Cardiac muscle cell (in vitro differentiated cells and primary cell): ENCODE measurements at regions not wholly inside any gene's neighbourhood (a gene's known extent, or its start where the extent isn't known, plus 50 kb on each side); places are given as distances from the start of the nearest gene placed in this dataset.

ENCODE experiments used
- DNase-seq, 2 donors: peaks; one replicate each; pipeline versions ENCODE4 v3.0.0 to v3.0.0-alpha.2; 2010 to 2017; ENCODE audit warnings: low read depth in 1 of 2, low spot score in 1 of 2
- H3K27ac ChIP-seq: fragments of 200-600 bp; sonication (generic); 2 replicates; pipeline ENCODE4 v1.5.1; 2016
- H3K27me3 ChIP-seq: fragments of 200-600 bp; sonication (generic); 2 replicates; pipeline ENCODE4 v1.6.0; 2016; ENCODE audit warnings: control low read depth
- H3K36me3 ChIP-seq: fragments of 200-600 bp; sonication (generic); 2 replicates; pipeline ENCODE4 v1.5.1; 2016; ENCODE audit warnings: control low read depth
- H3K4me1 ChIP-seq: fragments of 200-600 bp; sonication (generic); 2 replicates; pipeline ENCODE4 v1.8.1; 2017; ENCODE audit warnings: low read depth, mild to moderate bottlenecking, mixed run types
- H3K4me3 ChIP-seq: fragments of 200-600 bp; sonication (generic); 2 replicates; pipeline ENCODE4 v1.5.1; 2016; ENCODE audit warnings: mild to moderate bottlenecking
- H3K9me3 ChIP-seq: fragments of 200-600 bp; sonication (generic); 2 replicates; pipeline ENCODE4 v1.5.1; 2017; ENCODE audit warnings: low read depth, mild to moderate bottlenecking, control low read depth
- CTCF ChIP-seq: IDR thresholded peaks from 2 replicates; pipeline ENCODE4 v1.5.1; 2012; ENCODE audit warnings: low read depth, mild to moderate bottlenecking, low read length

DNA sequence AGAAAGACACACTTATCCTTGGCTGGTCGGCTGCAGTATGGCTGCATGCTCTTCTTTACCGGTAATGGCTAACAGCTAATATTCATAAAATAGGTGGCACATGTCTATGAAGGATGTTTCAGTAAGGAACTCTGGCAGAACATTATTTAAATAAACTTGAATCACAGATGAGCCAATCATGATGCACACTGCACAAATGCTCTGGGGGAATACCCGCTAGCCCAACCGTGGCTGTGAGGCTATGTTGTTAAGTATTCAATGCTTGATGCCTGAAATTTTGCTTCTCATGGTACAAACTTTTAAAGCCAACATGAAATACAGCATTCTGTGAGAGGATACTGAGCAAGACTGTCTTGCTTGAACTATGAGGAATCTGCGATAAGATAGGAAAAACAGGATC is 505.8 kb downstream of the ZEB2 start:
- Histone ChIP-seq H3K27ac (no peak overlapping the region), H3K4me1 (no peaks in the 10 kb centered on the region)
- TF ChIP-seq CTCF = no peak

GRCh38 chr2:144012304-144012703 is 507.6 kb downstream of the ZEB2 start:
- H3K27me3 ChIP-seq = no peaks in the 10 kb centered on the region
- no peak for TF ChIP-seq CTCF

More for the DNA sequence above, 505.8 kb downstream of the ZEB2 start:
- peak in 1 of 2 donors; percentile 9 for DNase-seq
- H3K4me3 ChIP-seq = no peak overlapping the region
- H3K9me3 ChIP-seq = no peaks in the 10 kb centered on the region
- no peaks in the 10 kb centered on the region for H3K36me3 ChIP-seq
- H3K27me3 ChIP-seq = no peaks in the 10 kb centered on the region

GRCh38 chr2:144011553-144011952 is 508.4 kb downstream of the ZEB2 start:
- no peaks in the 10 kb centered on the region for H3K9me3 ChIP-seq
- no peaks in the 10 kb centered on the region for H3K27me3 ChIP-seq
- H3K36me3 ChIP-seq = no peaks in the 10 kb centered on the region
- TF ChIP-seq CTCF = no peak
- no peak for DNase-seq
- no peak overlapping the region for H3K27ac ChIP-seq
- H3K4me3 ChIP-seq = no peak overlapping the region
- H3K4me1 ChIP-seq = no peaks in the 10 kb centered on the region

More at GRCh38 chr2:144012304-144012703, 507.6 kb downstream of the ZEB2 start:
- Histone ChIP-seq H3K9me3 (no peaks in the 10 kb centered on the region), H3K4me3 (no peak overlapping the region), H3K27ac (no peak overlapping the region), H3K36me3 (no peaks in the 10 kb centered on the region), H3K4me1 (no peaks in the 10 kb centered on the region)
- DNase-seq = no peak

GRCh38 chr2:144011098-144011497 is 508.8 kb downstream of the ZEB2 start:
- Histone ChIP-seq H3K9me3 (no peaks in the 10 kb centered on the region), H3K4me1 (no peaks in the 10 kb centered on the region), H3K36me3 (no peaks in the 10 kb centered on the region), H3K4me3 (no peak overlapping the region), H3K27me3 (no peaks in the 10 kb centered on the region), H3K27ac (no peak overlapping the region)
- TF ChIP-seq CTCF = no peak
- no peak for DNase-seq

GRCh38 chr2:144010096-144010836 is 509.7 kb downstream of the ZEB2 start:
- Histone ChIP-seq H3K27me3 (no peaks in the 10 kb centered on the region), H3K4me1 (no peaks in the 10 kb centered on the region), H3K9me3 (no peaks in the 10 kb centered on the region), H3K4me3 (no peak overlapping the region), H3K36me3 (no peaks in the 10 kb centered on the region), H3K27ac (no peak overlapping the region)
- no peak for DNase-seq
- TF ChIP-seq CTCF = no peak
